K562 (cell line): ENCODE measurements at regions not wholly inside any gene's neighbourhood (a gene's known extent, or its start where the extent isn't known, plus 50 kb on each side); places are given as distances from the start of the nearest gene placed in this dataset.

Source experiments
- ETS1 ChIP-seq: conservative IDR thresholded peaks from 2 replicates; pipeline ENCODE4 v1.6.1; 2011; ENCODE audit warnings: low read depth, mild to moderate bottlenecking, low read length; ENCODE audit not compliant: control insufficient read depth
- GATAD2A ChIP-seq: fragments of 450-650 bp; IDR thresholded peaks from 2 replicates; pipeline ENCODE4 v1.6.1; 2017
- PHF8 ChIP-seq: fragments of 200-600 bp; sonication (generic); IDR thresholded peaks from 2 replicates; pipeline ENCODE4 v1.6.1; 2012; ENCODE audit warnings: mixed run types, mild to moderate bottlenecking, inconsistent platforms, low read length, moderate library complexity, borderline replicate concordance
- PYGO2 ChIP-seq: fragments of 450-650 bp; IDR thresholded peaks from 2 replicates; pipeline ENCODE4 v1.6.1; 2016; ENCODE audit warnings: mild to moderate bottlenecking, missing genetic modification characterization, moderate library complexity, missing compliant biosample characterization
- REST ChIP-seq, 2 experiments: fragments of 450-650 bp; formaldehyde crosslinking in 1 of 2; IDR thresholded peaks; 2 replicates each; pipeline versions ENCODE4 v1.4.0 to v1.6.1; 2014 to 2020; ENCODE audit warnings: mild to moderate bottlenecking in 2 of 2, borderline replicate concordance in 1 of 2, low read depth in 1 of 2
- STAT6 ChIP-seq: sonication (generic); formaldehyde crosslinking; IDR thresholded peaks from 2 replicates; pipeline ENCODE4 v1.8.1; 2023; ENCODE audit warnings: mild to moderate bottlenecking, missing genetic modification reagents
- YY1 ChIP-seq, 3 experiments: IDR thresholded peaks; 2 replicates each; pipeline ENCODE4 v1.6.1; 2011; ENCODE audit warnings: low read length in 2 of 3, mild to moderate bottlenecking in 2 of 3, moderate library complexity in 2 of 3, borderline replicate concordance in 1 of 3, control low read depth in 1 of 3, low read depth in 1 of 3; ENCODE audit not compliant: insufficient read depth in 3 of 3, insufficient replicate concordance in 2 of 3, control insufficient read depth in 1 of 3, insufficient read length in 1 of 3; ENCODE audit errors: extremely low read depth in 1 of 3
- ZBTB2 ChIP-seq: fragments of 450-650 bp; IDR thresholded peaks from 2 replicates; pipeline ENCODE4 v1.6.1; 2016; ENCODE audit warnings: antibody characterized with exemption
- ZNF408 ChIP-seq: fragments of 250-450 bp; sonication (Bioruptor Pico); IDR thresholded peaks from 2 replicates; pipeline ENCODE4 v1.4.0; 2020; ENCODE audit warnings: low read depth, mild to moderate bottlenecking, moderate library complexity

- TF ChIP-seq ZBTB2 (no peak), ETS1 (no peak), PHF8 (no peak), STAT6 (CRISPR knock-in tag) (no peak), ZNF408 (CRISPR knock-in tag) (no peak), GATAD2A (no peak), REST (IDR thresholded peaks at IDR 0.05; ENCODE audit: borderline replicate concordance) (no peak), REST (CRISPR knock-in tag; IDR thresholded peaks at IDR 0.05; ENCODE audit: low read depth) (no peak), PYGO2 (tag) (no peak), YY1 (IDR thresholded peaks at IDR 0.05; ENCODE audit: borderline replicate concordance in 1 of 3, control insufficient read depth in 1 of 3, extremely low read depth in 1 of 3, insufficient read depth in 3 of 3, insufficient read length in 1 of 3, insufficient replicate concordance in 2 of 3, low read depth in 1 of 3, low read length in 2 of 3) (no peak)
- TF ChIP-seq, all 486 proteins: peak for 0
Observed at GRCh38 chr4:148633720-148634119, 191.5 kb upstream of the NR3C2 start (continued).
